ENCODE measurements at regions not wholly inside any gene's neighbourhood (a gene's known extent, or its start where the extent isn't known, plus 50 kb on each side); places are given as distances from the start of the nearest gene placed in this dataset.
"Not testable (repeated sequence)": the region's sequence is repeated elsewhere in the genome, so short reads cannot be mapped to it uniquely, and the experiment has no call there.

GRCh38 chr1:73463873-73464272 lies 734.1 kb downstream of the LRRIQ3 start:
- Histone ChIP-seq H3K36me3 (no peaks in the 10 kb centered on the region), H3K27me3 (no peaks in the 10 kb centered on the region), H3K4me3 (no peak overlapping the region), H3K9me3 (no peaks in the 10 kb centered on the region), H3K27ac (no peak overlapping the region), H3K4me1 (no peaks in the 10 kb centered on the region)
- WGBS, 4 donors, result 59 to 70% (median 61%) methylated on average over 2 of the region's 2 CpGs
- ATAC-seq (no peak), DNase-seq (no peak)
- TF ChIP-seq POLR2A (IDR thresholded peaks at IDR 0.05) (no peak), CTCF (IDR thresholded peaks at IDR 0.05) (no peak)
- intact Hi-C loops (cut with DNase I), result no loop called here

GRCh38 chr1:73452522-73452921 lies 745.5 kb downstream of the LRRIQ3 start:
- Histone ChIP-seq H3K4me1 (no peaks in the 10 kb centered on the region), H3K4me3 (no peak overlapping the region), H3K27ac (no peak overlapping the region), H3K36me3 (no peaks in the 10 kb centered on the region), H3K27me3 (no peaks in the 10 kb centered on the region), H3K9me3 (peaks cover 0 to 5% (median 0%) of the 10 kb centered on the region in 12 donors)
- no peak for TF ChIP-seq POLR2A (IDR thresholded peaks at IDR 0.05)
- TF ChIP-seq CTCF (IDR thresholded peaks at IDR 0.05), result no peak
- WGBS, 4 donors, result 27 to 59% (median 47%) methylated on average over 2 of the region's 2 CpGs
- DNase-seq (no peak), ATAC-seq (no peak)
- intact Hi-C loops (cut with DNase I), result no loop called here

- H3K4me1 ChIP-seq; H3K9me3 ChIP-seq; H3K4me3 ChIP-seq; intact Hi-C loops (cut with DNase I); H3K36me3 ChIP-seq; ATAC-seq; H3K27me3 ChIP-seq; DNase-seq; H3K27ac ChIP-seq: not testable (repeated sequence)
- 81 to 88% (median 87%) methylated on average over 2 of the region's 2 CpGs for WGBS, 4 donors
These were observed 747.3 kb downstream of the LRRIQ3 start for GRCh38 chr1:73450668-73451067.

GRCh38 chr1:73411479-73411878 lies 786.5 kb downstream of the LRRIQ3 start:
- H3K36me3 ChIP-seq, result no peaks in the 10 kb centered on the region
- intact Hi-C loops (cut with DNase I), result no loop called here
- no peaks in the 10 kb centered on the region for H3K4me1 ChIP-seq
- no peak overlapping the region for H3K4me3 ChIP-seq
- no peaks in the 10 kb centered on the region for H3K9me3 ChIP-seq
- WGBS, 4 donors, result 33 to 45% (median 39%) methylated on average over 3 of the region's 3 CpGs
- DNase-seq, result no peak
- no peak for ATAC-seq
- no peaks in the 10 kb centered on the region for H3K27me3 ChIP-seq
- no peak overlapping the region for H3K27ac ChIP-seq
- no peak for TF ChIP-seq POLR2A (IDR thresholded peaks at IDR 0.05)
- no peak for TF ChIP-seq CTCF (IDR thresholded peaks at IDR 0.05)

GRCh38 chr1:73401666-73402065 lies 796.3 kb downstream of the LRRIQ3 start:
- Histone ChIP-seq H3K9me3 (no peaks in the 10 kb centered on the region), H3K36me3 (no peaks in the 10 kb centered on the region), H3K27ac (no peak overlapping the region), H3K4me1 (no peaks in the 10 kb centered on the region), H3K4me3 (no peak overlapping the region), H3K27me3 (no peaks in the 10 kb centered on the region)
- TF ChIP-seq CTCF (IDR thresholded peaks at IDR 0.05) (no peak), POLR2A (IDR thresholded peaks at IDR 0.05) (no peak)
- 64 to 80% (median 77%) methylated on average over 2 of the region's 2 CpGs for WGBS, 4 donors
- no peak for ATAC-seq
- intact Hi-C loops (cut with DNase I), result no loop called here
- DNase-seq, result no peak

All from heart left ventricle (tissue), 16 donors.